ENCODE measurements at regions not wholly inside any gene's neighbourhood (a gene's known extent, or its start where the extent isn't known, plus 50 kb on each side); places are given as distances from the start of the nearest gene placed in this dataset.
A peak's percentile ranks its signal among the peaks of the same experiment; 100 is the strongest.

DNA sequence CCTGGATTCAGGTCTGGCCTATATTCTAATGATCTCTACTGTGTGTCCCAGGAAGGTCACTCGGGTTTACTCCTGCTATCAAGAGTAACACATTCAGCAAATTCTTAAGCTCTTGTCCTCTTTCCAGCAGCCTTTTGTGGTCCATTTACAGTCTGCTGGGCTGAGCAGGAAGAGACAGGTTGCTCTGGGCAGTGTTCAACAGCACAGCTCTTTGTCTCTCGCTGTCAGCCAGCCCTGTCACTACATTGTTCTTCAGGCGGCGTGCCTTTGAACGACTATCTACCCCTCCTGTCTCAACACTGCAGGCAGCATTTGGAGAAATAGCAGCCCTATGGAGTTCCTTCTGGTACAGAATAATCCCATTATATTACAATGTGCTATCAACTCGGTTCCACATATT lies 192.2 kb upstream of the TBX20 start:
- intact Hi-C loops (cut with micrococcal nuclease): no loop called here
- Mint-ChIP-seq H3K27ac (ENCODE audit: low read depth, unreplicated experiment) (no peak overlapping the region), H3K9me3 (ENCODE audit: unreplicated experiment) (no peaks in the 10 kb centered on the region), H3K36me3 (ENCODE audit: insufficient read depth, unreplicated experiment) (no peaks in the 10 kb centered on the region), H3K4me1 (ENCODE audit: insufficient read depth, unreplicated experiment) (no peaks in the 10 kb centered on the region), H3K4me3 (ENCODE audit: unreplicated experiment) (no peak overlapping the region), H3K27me3 (ENCODE audit: insufficient read depth, unreplicated experiment) (peaks cover 50% of the 10 kb centered on the region)
- no TSS peak for BruUV-seq (replicated peaks)
- ChIA-PET POLR2A (no interaction called here), CTCF (interaction anchor here (0.9 to 2.7 kb wide), 2 partner anchors 20 to 74 kb away, joined by 4 to 10 read pairs; no protein-coding TSS in a partner anchor)
- TF ChIP-seq, protein P1, sequence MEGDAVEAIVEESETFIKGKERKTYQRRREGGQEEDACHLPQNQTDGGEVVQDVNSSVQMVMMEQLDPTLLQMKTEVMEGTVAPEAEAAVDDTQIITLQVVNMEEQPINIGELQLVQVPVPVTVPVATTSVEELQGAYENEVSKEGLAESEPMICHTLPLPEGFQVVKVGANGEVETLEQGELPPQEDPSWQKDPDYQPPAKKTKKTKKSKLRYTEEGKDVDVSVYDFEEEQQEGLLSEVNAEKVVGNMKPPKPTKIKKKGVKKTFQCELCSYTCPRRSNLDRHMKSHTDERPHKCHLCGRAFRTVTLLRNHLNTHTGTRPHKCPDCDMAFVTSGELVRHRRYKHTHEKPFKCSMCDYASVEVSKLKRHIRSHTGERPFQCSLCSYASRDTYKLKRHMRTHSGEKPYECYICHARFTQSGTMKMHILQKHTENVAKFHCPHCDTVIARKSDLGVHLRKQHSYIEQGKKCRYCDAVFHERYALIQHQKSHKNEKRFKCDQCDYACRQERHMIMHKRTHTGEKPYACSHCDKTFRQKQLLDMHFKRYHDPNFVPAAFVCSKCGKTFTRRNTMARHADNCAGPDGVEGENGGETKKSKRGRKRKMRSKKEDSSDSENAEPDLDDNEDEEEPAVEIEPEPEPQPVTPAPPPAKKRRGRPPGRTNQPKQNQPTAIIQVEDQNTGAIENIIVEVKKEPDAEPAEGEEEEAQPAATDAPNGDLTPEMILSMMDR (IDR thresholded peaks at IDR 0.05; ENCODE audit: unreplicated experiment): no peak
- DNase-seq (ENCODE audit: unreplicated experiment): no peak

GRCh38 chr7:35437619-35438275 lies 183.8 kb upstream of the TBX20 start:
- CTCF ChIA-PET: interaction anchor here (0.8 to 3.0 kb wide), 3 partner anchors 13 to 83 kb away, joined by 5 to 21 read pairs (median 6); no protein-coding TSS in a partner anchor

GRCh38 chr7:35436452-35436851 lies 182.6 kb upstream of the TBX20 start:
- intact Hi-C loops (cut with micrococcal nuclease): no loop called here
- Mint-ChIP-seq H3K4me3 (ENCODE audit: unreplicated experiment) (no peak overlapping the region), H3K27ac (ENCODE audit: low read depth, unreplicated experiment) (no peak overlapping the region)

More at GRCh38 chr7:35437619-35438275, 183.8 kb upstream of the TBX20 start:
- Mint-ChIP-seq H3K27ac (ENCODE audit: low read depth, unreplicated experiment) (no peak overlapping the region), H3K27me3 (ENCODE audit: insufficient read depth, unreplicated experiment) (peaks cover 62% of the 10 kb centered on the region), H3K4me3 (ENCODE audit: unreplicated experiment) (no peak overlapping the region), H3K9me3 (ENCODE audit: unreplicated experiment) (no peaks in the 10 kb centered on the region), H3K36me3 (ENCODE audit: insufficient read depth, unreplicated experiment) (no peaks in the 10 kb centered on the region), H3K4me1 (ENCODE audit: insufficient read depth, unreplicated experiment) (no peaks in the 10 kb centered on the region)
- TF ChIP-seq, protein P1 (IDR thresholded peaks at IDR 0.05; ENCODE audit: unreplicated experiment): no peak
- BruUV-seq (replicated peaks): no TSS peak
- intact Hi-C loops (cut with micrococcal nuclease): no loop called here
- DNase-seq (ENCODE audit: unreplicated experiment): no peak
- POLR2A ChIA-PET: no interaction called here

DNA sequence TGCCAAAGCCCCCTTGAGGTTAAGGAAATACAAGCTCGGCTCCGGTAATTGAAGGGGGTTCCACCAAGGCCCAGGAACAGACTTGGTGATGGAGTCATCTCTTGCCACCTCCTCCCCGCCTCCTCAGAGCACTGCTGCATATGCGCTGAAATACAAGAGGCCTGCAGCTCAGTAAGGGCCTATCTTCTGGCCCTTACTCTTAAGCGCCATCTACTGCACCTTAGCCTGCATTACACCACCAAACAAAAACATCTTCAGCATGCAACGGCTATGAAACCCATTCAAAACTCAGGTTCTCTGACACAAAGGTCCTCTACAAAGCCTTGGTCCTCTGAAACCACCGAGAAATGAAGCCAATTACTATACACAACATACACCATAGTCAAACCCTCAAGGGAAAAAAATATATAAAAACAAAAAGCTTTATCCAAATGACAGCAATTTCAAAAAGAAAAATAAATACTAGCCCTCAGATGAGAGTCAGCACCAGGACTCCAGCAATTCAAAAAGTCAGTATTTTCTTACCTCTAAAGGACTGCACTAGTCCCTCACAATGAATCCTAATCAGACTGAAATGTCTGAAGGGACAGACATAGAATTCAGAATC lies 176.8 kb upstream of the TBX20 start:
- ChIA-PET POLR2A (no interaction called here), CTCF (interaction anchor here (0.5 to 3.2 kb wide), 8 partner anchors 13 to 633 kb away, joined by 3 to 18 read pairs (median 3); no protein-coding TSS in a partner anchor)
- Mint-ChIP-seq H3K9me3 (ENCODE audit: unreplicated experiment) (no peaks in the 10 kb centered on the region), H3K4me3 (ENCODE audit: unreplicated experiment) (no peak overlapping the region), H3K36me3 (ENCODE audit: insufficient read depth, unreplicated experiment) (peaks cover 5% of the 10 kb centered on the region), H3K4me1 (ENCODE audit: insufficient read depth, unreplicated experiment) (no peaks in the 10 kb centered on the region), H3K27me3 (ENCODE audit: insufficient read depth, unreplicated experiment) (peaks cover 34% of the 10 kb centered on the region), H3K27ac (ENCODE audit: low read depth, unreplicated experiment) (no peak overlapping the region)
- TF ChIP-seq, protein P1 (IDR thresholded peaks at IDR 0.05; ENCODE audit: unreplicated experiment): peak; percentile 26
- DNase-seq (ENCODE audit: unreplicated experiment): peak; percentile 39
- BruUV-seq (replicated peaks): no TSS peak
- intact Hi-C loops (cut with micrococcal nuclease): no loop called here

More at GRCh38 chr7:35436452-35436851, 182.6 kb upstream of the TBX20 start:
- BruUV-seq (replicated peaks): no TSS peak
- Mint-ChIP-seq H3K36me3 (ENCODE audit: insufficient read depth, unreplicated experiment) (no peaks in the 10 kb centered on the region), H3K27me3 (ENCODE audit: insufficient read depth, unreplicated experiment) (peaks cover 50% of the 10 kb centered on the region), H3K9me3 (ENCODE audit: unreplicated experiment) (no peaks in the 10 kb centered on the region), H3K4me1 (ENCODE audit: insufficient read depth, unreplicated experiment) (no peaks in the 10 kb centered on the region)
- ChIA-PET CTCF (interaction anchor here (0.6 to 3.0 kb wide), 3 partner anchors 11 to 190 kb away, joined by 3 to 21 read pairs (median 3); no protein-coding TSS in a partner anchor), POLR2A (no interaction called here)
- DNase-seq (ENCODE audit: unreplicated experiment): no peak
- TF ChIP-seq, protein P1 (IDR thresholded peaks at IDR 0.05; ENCODE audit: unreplicated experiment): no peak
